ENCODE measurements at regions not wholly inside any gene's neighbourhood (a gene's known extent, or its start where the extent isn't known, plus 50 kb on each side); places are given as distances from the start of the nearest gene placed in this dataset.

DNA sequence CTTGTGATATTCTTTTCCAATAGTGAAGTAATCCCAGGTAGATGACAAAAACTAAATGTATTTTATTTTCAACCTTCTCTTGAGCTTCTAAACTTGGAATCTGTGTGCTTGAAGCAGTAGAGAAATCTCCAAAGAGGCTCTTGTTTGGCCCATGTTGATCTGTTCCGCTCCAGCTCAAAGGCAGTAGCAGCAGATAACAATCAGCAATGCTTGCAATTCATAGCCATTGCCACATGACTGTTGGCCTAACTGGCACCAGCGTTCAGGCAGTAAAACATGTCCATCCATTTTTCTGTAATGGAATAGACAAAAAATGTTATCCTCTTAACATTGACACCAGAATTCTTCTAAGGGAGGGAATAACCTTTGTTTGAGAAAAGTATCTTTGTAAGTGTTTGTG lies 270.7 kb upstream of the MSX2 start:
- TF ChIP-seq POLR2A (IDR thresholded peaks at IDR 0.05; ENCODE audit: low read length) (no peak), GATA1 (IDR thresholded peaks at IDR 0.05; ENCODE audit: low read depth, low read length) (no peak)

Data from erythroblast (primary cell).